Neural progenitor cell (in vitro differentiated cells): ENCODE measurements at regions not wholly inside any gene's neighbourhood (a gene's known extent, or its start where the extent isn't known, plus 50 kb on each side); places are given as distances from the start of the nearest gene placed in this dataset.

Source experiments
- DNase-seq: peaks from one replicate; pipeline ENCODE4 v3.0.0-alpha.2; 2016; ENCODE audit warnings: low spot score
- H2AFZ ChIP-seq: fragments of 200-600 bp; sonication (generic); replicated peaks from 2 replicates; pipeline ENCODE4 v1.6.1; 2016; ENCODE audit warnings: antibody characterized with exemption
- H3F3A ChIP-seq: fragments of 200-600 bp; sonication (generic); 2 replicates; pipeline ENCODE4 v1.6.1; 2016; ENCODE audit warnings: antibody characterized with exemption, low read depth
- H3K27ac ChIP-seq: fragments of 200-600 bp; sonication (generic); 2 replicates; pipeline ENCODE4 v1.5.1; 2016; ENCODE audit warnings: mild to moderate bottlenecking
- H3K27me3 ChIP-seq: fragments of 200-600 bp; sonication (generic); 2 replicates; pipeline ENCODE4 v1.6.1; 2016; ENCODE audit warnings: mild to moderate bottlenecking, moderate library complexity
- H3K36me3 ChIP-seq: fragments of 200-600 bp; sonication (generic); 2 replicates; pipeline ENCODE4 v1.5.1; 2016
- H3K4me1 ChIP-seq: fragments of 200-600 bp; sonication (generic); 2 replicates; pipeline ENCODE4 v1.6.1; 2016; ENCODE audit warnings: mixed run types
- H3K4me2 ChIP-seq: fragments of 200-600 bp; sonication (generic); 2 replicates; pipeline ENCODE4 v1.6.1; 2016
- H3K4me3 ChIP-seq: fragments of 200-600 bp; sonication (generic); 2 replicates; pipeline ENCODE4 v1.5.1; 2016
- H3K79me2 ChIP-seq: fragments of 200-600 bp; sonication (generic); 2 replicates; pipeline ENCODE4 v1.6.1; 2016; ENCODE audit warnings: low read depth
- H3K9ac ChIP-seq: fragments of 200-600 bp; sonication (generic); 2 replicates; pipeline ENCODE4 v1.6.1; 2016
- H3K9me3 ChIP-seq: fragments of 200-600 bp; sonication (generic); 2 replicates; pipeline ENCODE4 v1.5.1; 2016; ENCODE audit warnings: low read depth
- H4K20me1 ChIP-seq: fragments of 200-600 bp; sonication (generic); 2 replicates; pipeline ENCODE4 v1.6.1; 2016; ENCODE audit warnings: low read depth
- H3K27ac Mint-ChIP-seq: 3 replicates; pipeline ENCODE4 v1.8.0; 2021; ENCODE audit warnings: mixed read lengths
- H3K27me3 Mint-ChIP-seq: 2 replicates; pipeline ENCODE4 v1.8.0; 2022; ENCODE audit warnings: low read depth, mild to moderate bottlenecking, inconsistent platforms, moderate library complexity, mixed read lengths; ENCODE audit not compliant: insufficient read depth
- H3K36me3 Mint-ChIP-seq: 3 replicates; pipeline ENCODE4 v1.8.0; 2021; ENCODE audit warnings: mixed read lengths
- H3K4me1 Mint-ChIP-seq: 3 replicates; pipeline ENCODE4 v1.8.0; 2021; ENCODE audit warnings: mixed read lengths
- H3K4me3 Mint-ChIP-seq: 3 replicates; pipeline ENCODE4 v1.8.0; 2021; ENCODE audit warnings: mild to moderate bottlenecking, moderate library complexity, mixed read lengths
- H3K9me3 Mint-ChIP-seq: 3 replicates; pipeline ENCODE4 v1.8.0; 2020; ENCODE audit warnings: mixed read lengths
- CTCF ChIP-seq: fragments of 200-600 bp; sonication (generic); IDR thresholded peaks from 2 replicates; pipeline ENCODE4 v1.5.1; 2017; ENCODE audit warnings: antibody characterized with exemption, mild to moderate bottlenecking
- EZH2 ChIP-seq: fragments of 200-600 bp; sonication (generic); IDR thresholded peaks from 2 replicates; pipeline ENCODE4 v1.6.1; 2017; ENCODE audit warnings: antibody characterized with exemption, mild to moderate bottlenecking, moderate library complexity
- EZH2phosphoT487 ChIP-seq: fragments of 200-600 bp; sonication (generic); IDR thresholded peaks from 2 replicates; pipeline ENCODE4 v1.6.1; 2017; ENCODE audit warnings: antibody characterized with exemption

- Histone ChIP-seq H3K27ac (no peak overlapping the region), H2AFZ (no peak overlapping the region), H3K27me3 (no peaks in the 10 kb centered on the region), H3K4me2 (no peak overlapping the region), H3K79me2 (no peaks in the 10 kb centered on the region), H3K4me3 (no peak overlapping the region), H3K36me3 (no peaks in the 10 kb centered on the region), H3F3A (no peaks in the 10 kb centered on the region), H3K9me3 (no peaks in the 10 kb centered on the region), H3K4me1 (peaks cover 4% of the 10 kb centered on the region), H4K20me1 (no peaks in the 10 kb centered on the region), H3K9ac (no peak overlapping the region)
- peak; percentile 14 for DNase-seq
- H3K27ac Mint-ChIP-seq = no peak overlapping the region
- H3K27me3 Mint-ChIP-seq = no peaks in the 10 kb centered on the region
- no peak overlapping the region for H3K4me3 Mint-ChIP-seq
- H3K4me1 Mint-ChIP-seq = no peaks in the 10 kb centered on the region
- H3K9me3 Mint-ChIP-seq = no peaks in the 10 kb centered on the region
- TF ChIP-seq EZH2 = no peak
- TF ChIP-seq EZH2phosphoT487 = no peak
- TF ChIP-seq CTCF = no peak
- no peaks in the 10 kb centered on the region for H3K36me3 Mint-ChIP-seq
These were observed 220.1 kb upstream of the NXPH2 start for GRCh38 chr2:139000131-139000785.

- TF ChIP-seq EZH2 = no peak
- TF ChIP-seq EZH2phosphoT487 = no peak
- TF ChIP-seq CTCF = no peak
- Histone ChIP-seq H3F3A (no peaks in the 10 kb centered on the region), H3K4me3 (no peak overlapping the region), H3K36me3 (no peaks in the 10 kb centered on the region), H2AFZ (no peak overlapping the region), H3K79me2 (no peaks in the 10 kb centered on the region), H3K4me2 (no peak overlapping the region), H3K27ac (no peak overlapping the region), H3K9ac (no peak overlapping the region), H4K20me1 (no peaks in the 10 kb centered on the region), H3K4me1 (peaks cover 4% of the 10 kb centered on the region), H3K27me3 (no peaks in the 10 kb centered on the region), H3K9me3 (no peaks in the 10 kb centered on the region)
- Mint-ChIP-seq H3K4me1 (no peaks in the 10 kb centered on the region), H3K27ac (no peak overlapping the region), H3K4me3 (no peak overlapping the region), H3K27me3 (no peaks in the 10 kb centered on the region), H3K36me3 (no peaks in the 10 kb centered on the region), H3K9me3 (no peaks in the 10 kb centered on the region)
- no peak for DNase-seq
These were observed 217.8 kb upstream of the NXPH2 start for GRCh38 chr2:138997856-138998517.

GRCh38 chr2:138997346-138997745, 217.2 kb upstream of the NXPH2 start:
- Mint-ChIP-seq H3K36me3 (no peaks in the 10 kb centered on the region), H3K27me3 (no peaks in the 10 kb centered on the region), H3K4me3 (no peak overlapping the region), H3K27ac (no peak overlapping the region), H3K9me3 (no peaks in the 10 kb centered on the region), H3K4me1 (no peaks in the 10 kb centered on the region)
- Histone ChIP-seq H3K4me1 (peaks cover 4% of the 10 kb centered on the region), H3K27ac (no peak overlapping the region), H3K4me3 (no peak overlapping the region), H3K36me3 (no peaks in the 10 kb centered on the region), H4K20me1 (no peaks in the 10 kb centered on the region), H2AFZ (no peak overlapping the region), H3K9me3 (no peaks in the 10 kb centered on the region), H3K4me2 (no peak overlapping the region), H3K27me3 (no peaks in the 10 kb centered on the region), H3K79me2 (no peaks in the 10 kb centered on the region), H3F3A (no peaks in the 10 kb centered on the region), H3K9ac (no peak overlapping the region)
- DNase-seq = no peak
- TF ChIP-seq EZH2 (no peak), EZH2phosphoT487 (no peak), CTCF (no peak)
